Iris pigment epithelial cell (primary cell): ENCODE measurements at regions not wholly inside any gene's neighbourhood (a gene's known extent, or its start where the extent isn't known, plus 50 kb on each side); places are given as distances from the start of the nearest gene placed in this dataset.

Experiments used
- DNase-seq: peaks from one replicate; pipeline ENCODE4 v3.0.0-alpha.2; 2011; ENCODE audit warnings: low read depth

- no peak for DNase-seq
Observed at GRCh38 chr3:168152149-168152548, 56.4 kb upstream of the GOLIM4 start.
